ENCODE measurements at regions not wholly inside any gene's neighbourhood (a gene's known extent, or its start where the extent isn't known, plus 50 kb on each side); places are given as distances from the start of the nearest gene placed in this dataset.

GRCh38 chr4:42787079-42787463, 105.4 kb upstream of the GRXCR1 start:
- no peak for TF ChIP-seq BHLHE40 (IDR thresholded peaks at IDR 0.05; ENCODE audit: low read depth, low read length)
- TF ChIP-seq CTCF (conservative IDR thresholded peaks at IDR 0.05; ENCODE audit: low read depth, low read length), result no peak
- TF ChIP-seq CEBPB (IDR thresholded peaks at IDR 0.05; ENCODE audit: low read depth, low read length), result no peak
- TF ChIP-seq CHD1 (IDR thresholded peaks at IDR 0.05; ENCODE audit: low read depth, low read length), result no peak
- no peak for TF ChIP-seq RCOR1 (IDR thresholded peaks at IDR 0.05; ENCODE audit: insufficient replicate concordance, low read length)
- no peak for TF ChIP-seq POLR2A (IDR thresholded peaks at IDR 0.05; ENCODE audit: low read depth, low read length)
- TF ChIP-seq SMC3 (IDR thresholded peaks at IDR 0.05; ENCODE audit: low read depth, low read length), result no peak
- TF ChIP-seq USF2 (IDR thresholded peaks at IDR 0.05; ENCODE audit: low read depth, low read length), result no peak
- no peak for TF ChIP-seq RAD21 (IDR thresholded peaks at IDR 0.05; ENCODE audit: low read length)
- TF ChIP-seq MAZ (IDR thresholded peaks at IDR 0.05; ENCODE audit: borderline replicate concordance, low read depth, low read length), result no peak
- TF ChIP-seq RFX5 (IDR thresholded peaks at IDR 0.05; ENCODE audit: low read depth, low read length), result no peak
- TF ChIP-seq MAFK (IDR thresholded peaks at IDR 0.05; ENCODE audit: low read depth, low read length), result no peak
- no peak for TF ChIP-seq MXI1 (IDR thresholded peaks at IDR 0.05; ENCODE audit: borderline replicate concordance, low read depth, low read length)

Measured in IMR-90 (cell line).